ENCODE measurements at regions not wholly inside any gene's neighbourhood (a gene's known extent, or its start where the extent isn't known, plus 50 kb on each side); places are given as distances from the start of the nearest gene placed in this dataset.

GRCh38 chr5:82448374-82448773 lies 170.2 kb upstream of the RPS23 start:
- Histone ChIP-seq H3K27me3 (ENCODE audit: control insufficient read depth, insufficient read depth, low read length) (peaks cover 3% of the 10 kb centered on the region; the same call in 1 of the 2 replicates), H3K4me3 (ENCODE audit: low read depth in 2 of 2, low read length in 2 of 2) (no peak overlapping the region), H3K4me1 (ENCODE audit: control insufficient read depth, insufficient read depth, low read length) (no peaks in the 10 kb centered on the region), H3K9me3 (ENCODE audit: control insufficient read depth, insufficient read depth, low read depth, low read length) (no peaks in the 10 kb centered on the region), H3K27ac (ENCODE audit: low read length) (no peak overlapping the region), H3K36me3 (ENCODE audit: control insufficient read depth, insufficient read depth, low read length) (no peaks in the 10 kb centered on the region)
- CTCF ChIA-PET, result no interaction called here
- intact Hi-C loops (cut with micrococcal nuclease; ENCODE audit: unreplicated experiment) (no loop called here), in situ Hi-C loops (cut with HindIII; ENCODE audit: low pct_unique_long_range_greater_than_20kb, low sequenced_read_pairs) (no loop called here)
- BruUV-seq (replicated peaks), result no TSS peak
- no peak for ATAC-seq
- POLR2A ChIA-PET, result no interaction called here
- DNase-seq (ENCODE audit: low read depth, low spot score), result no peak
- no peak for TF ChIP-seq REST (IDR thresholded peaks at IDR 0.05; ENCODE audit: insufficient read depth in 1 of 2, low read depth in 2 of 2, low read length in 1 of 2)
- no peak for TF ChIP-seq POLR2AphosphoS5 (IDR thresholded peaks at IDR 0.05; ENCODE audit: low read depth, low read length)
- TF ChIP-seq TCF7L2 (IDR thresholded peaks at IDR 0.05; ENCODE audit: low read depth, low read length), result no peak
- no peak for TF ChIP-seq CTCF (IDR thresholded peaks at IDR 0.05)

DNA sequence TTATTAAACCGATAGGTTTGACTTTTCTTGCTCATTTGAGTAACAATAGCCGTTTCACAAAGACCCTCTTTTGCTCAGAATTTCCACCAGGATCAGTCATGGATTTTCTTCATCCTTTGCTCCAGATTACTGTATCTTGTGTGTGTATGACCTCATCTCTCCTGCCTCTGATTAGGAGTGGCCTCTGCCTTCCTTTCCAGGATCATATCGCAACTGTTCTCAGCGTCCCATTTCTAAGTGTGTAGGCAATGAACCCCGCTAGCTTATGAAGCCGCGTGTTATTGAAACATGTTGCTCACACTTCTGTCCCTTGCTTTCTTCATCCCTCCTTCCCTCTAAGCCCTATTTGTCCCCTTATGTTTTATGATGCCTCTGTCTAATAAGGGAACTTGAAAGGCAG lies 169.8 kb upstream of the RPS23 start:
- POLR2A ChIA-PET, result no interaction called here
- intact Hi-C loops (cut with micrococcal nuclease; ENCODE audit: unreplicated experiment), result no loop called here
- CTCF ChIA-PET, result no interaction called here
- Histone ChIP-seq H3K27ac (ENCODE audit: low read length) (no peak overlapping the region), H3K9me3 (ENCODE audit: control insufficient read depth, insufficient read depth, low read depth, low read length) (no peaks in the 10 kb centered on the region), H3K4me1 (ENCODE audit: control insufficient read depth, insufficient read depth, low read length) (no peaks in the 10 kb centered on the region), H3K4me3 (ENCODE audit: low read depth in 2 of 2, low read length in 2 of 2) (no peak overlapping the region), H3K27me3 (ENCODE audit: control insufficient read depth, insufficient read depth, low read length) (peaks cover 3% of the 10 kb centered on the region; the same call in 1 of the 2 replicates), H3K36me3 (ENCODE audit: control insufficient read depth, insufficient read depth, low read length) (no peaks in the 10 kb centered on the region)
- no peak for ATAC-seq
- TF ChIP-seq TCF7L2 (IDR thresholded peaks at IDR 0.05; ENCODE audit: low read depth, low read length) (no peak), CTCF (IDR thresholded peaks at IDR 0.05) (no peak), SIN3A (IDR thresholded peaks at IDR 0.05; ENCODE audit: borderline replicate concordance, insufficient read depth, low read depth, low read length) (no peak), POLR2AphosphoS5 (IDR thresholded peaks at IDR 0.05; ENCODE audit: low read depth, low read length) (no peak), REST (IDR thresholded peaks at IDR 0.05; ENCODE audit: insufficient read depth in 1 of 2, low read depth in 2 of 2, low read length in 1 of 2) (no peak)
- no peak for DNase-seq (ENCODE audit: low read depth, low spot score)
- BruUV-seq (replicated peaks), result no TSS peak
- in situ Hi-C loops (cut with HindIII; ENCODE audit: low pct_unique_long_range_greater_than_20kb, low sequenced_read_pairs), result no loop called here
